ENCODE measurements at regions not wholly inside any gene's neighbourhood (a gene's known extent, or its start where the extent isn't known, plus 50 kb on each side); places are given as distances from the start of the nearest gene placed in this dataset.

- no peak for TF ChIP-seq CTCF (IDR thresholded peaks at IDR 0.05; ENCODE audit: unreplicated experiment)
- no peak overlapping the region for H3K27ac Mint-ChIP-seq
- no peaks in the 10 kb centered on the region for H3K4me1 Mint-ChIP-seq
- H3K4me3 Mint-ChIP-seq = no peak overlapping the region
- H3K9me3 Mint-ChIP-seq = no peaks in the 10 kb centered on the region
- DNase-seq (ENCODE audit: low spot score in 2 of 2, unreplicated experiment in 2 of 2) = no peak
- no peaks in the 10 kb centered on the region for H3K36me3 Mint-ChIP-seq
- H3K27me3 Mint-ChIP-seq (ENCODE audit: low read depth) = peaks cover 14% of the 10 kb centered on the region
Observed at GRCh38 chr6:167400482-167401138, 75.7 kb downstream of the TTLL2 start.

DNA sequence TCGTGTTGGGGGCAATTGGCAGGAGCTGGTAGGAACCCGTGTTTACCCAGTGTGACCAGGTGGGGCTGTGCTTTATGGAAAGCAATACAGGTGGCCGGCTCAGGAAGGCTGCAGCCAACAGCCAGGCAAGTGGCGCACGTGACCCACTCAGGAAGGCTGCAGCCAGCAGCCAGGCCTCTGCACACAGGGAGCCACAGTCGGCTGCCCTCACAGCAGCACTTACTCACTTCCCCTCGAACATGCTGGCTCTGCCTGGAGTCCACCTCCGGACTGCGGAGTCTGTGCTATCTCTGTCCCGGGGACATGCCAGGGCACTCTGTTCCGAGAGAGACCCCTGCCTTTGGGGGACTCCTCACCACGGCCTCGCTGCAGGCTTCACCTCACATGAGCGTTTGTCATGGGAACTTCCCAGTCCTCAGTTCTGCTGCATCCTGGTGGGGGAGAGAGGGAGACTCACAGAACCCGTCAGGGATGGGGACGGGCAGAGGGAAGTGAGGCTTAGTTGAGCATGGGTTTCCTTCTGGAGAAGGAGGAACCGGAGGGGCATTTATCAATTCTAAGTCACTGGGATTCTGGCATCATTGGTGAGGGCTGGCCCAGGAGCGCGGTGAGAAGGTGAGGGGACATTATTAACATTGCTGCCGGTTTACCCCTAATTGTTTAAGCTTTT, 76.8 kb downstream of the TTLL2 start:
- Mint-ChIP-seq H3K27me3 (ENCODE audit: low read depth) (peaks cover 18% of the 10 kb centered on the region), H3K4me1 (no peaks in the 10 kb centered on the region), H3K9me3 (no peaks in the 10 kb centered on the region), H3K4me3 (no peak overlapping the region), H3K36me3 (no peaks in the 10 kb centered on the region), H3K27ac (no peak overlapping the region)
- DNase-seq (ENCODE audit: low spot score in 2 of 2, unreplicated experiment in 2 of 2) = no peak
- TF ChIP-seq CTCF (IDR thresholded peaks at IDR 0.05; ENCODE audit: unreplicated experiment) = no peak

DNA sequence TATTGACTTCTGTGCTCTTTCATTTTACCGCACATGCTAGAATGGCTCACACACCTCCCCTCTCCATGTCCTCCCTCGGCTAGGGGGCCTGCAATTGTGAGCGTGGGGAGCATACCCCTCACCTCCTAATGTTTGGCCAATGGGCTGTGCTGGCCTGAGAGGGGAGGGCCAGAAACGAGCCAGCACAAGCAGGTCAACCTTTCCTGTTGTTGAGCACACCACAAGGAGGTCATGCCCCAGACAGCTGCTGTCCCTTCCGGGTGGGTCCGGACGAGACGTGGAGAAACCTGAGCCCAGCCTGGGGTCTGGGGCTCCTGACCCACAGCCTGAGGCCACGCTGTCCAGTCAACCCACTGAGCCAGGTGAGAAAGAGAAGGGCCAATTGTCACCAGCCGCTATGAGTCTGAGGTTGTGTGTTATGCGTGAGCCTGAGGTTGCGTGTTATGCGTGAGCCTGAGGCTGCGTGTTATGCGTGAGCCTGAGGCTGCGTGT, 77.4 kb downstream of the TTLL2 start:
- no peak for DNase-seq (ENCODE audit: low spot score in 2 of 2, unreplicated experiment in 2 of 2)

GRCh38 chr6:167403427-167403826, 78.5 kb downstream of the TTLL2 start:
- TF ChIP-seq CTCF (IDR thresholded peaks at IDR 0.05; ENCODE audit: unreplicated experiment) = no peak
- Mint-ChIP-seq H3K4me3 (no peak overlapping the region), H3K36me3 (no peaks in the 10 kb centered on the region), H3K4me1 (no peaks in the 10 kb centered on the region), H3K27me3 (ENCODE audit: low read depth) (peaks cover 22% of the 10 kb centered on the region), H3K27ac (no peak overlapping the region), H3K9me3 (no peaks in the 10 kb centered on the region)
- DNase-seq (ENCODE audit: low spot score in 2 of 2, unreplicated experiment in 2 of 2) = no peak

More for the DNA sequence above, 77.4 kb downstream of the TTLL2 start:
- no peak for TF ChIP-seq CTCF (IDR thresholded peaks at IDR 0.05; ENCODE audit: unreplicated experiment)
- no peak overlapping the region for H3K4me3 Mint-ChIP-seq
- peaks cover 18% of the 10 kb centered on the region for H3K27me3 Mint-ChIP-seq (ENCODE audit: low read depth)
- no peaks in the 10 kb centered on the region for H3K4me1 Mint-ChIP-seq
- H3K9me3 Mint-ChIP-seq = no peaks in the 10 kb centered on the region
- no peak overlapping the region for H3K27ac Mint-ChIP-seq
- no peaks in the 10 kb centered on the region for H3K36me3 Mint-ChIP-seq

GRCh38 chr6:167404385-167405049, 79.6 kb downstream of the TTLL2 start:
- DNase-seq (ENCODE audit: low spot score in 2 of 2, unreplicated experiment in 2 of 2) = no peak
- Mint-ChIP-seq H3K4me1 (no peaks in the 10 kb centered on the region), H3K9me3 (no peaks in the 10 kb centered on the region), H3K36me3 (no peaks in the 10 kb centered on the region), H3K27ac (no peak overlapping the region), H3K27me3 (ENCODE audit: low read depth) (peaks cover 22% of the 10 kb centered on the region), H3K4me3 (no peak overlapping the region)
- no peak for TF ChIP-seq CTCF (IDR thresholded peaks at IDR 0.05; ENCODE audit: unreplicated experiment)

Data from mesothelial cell of epicardium (in vitro differentiated cells).